HG02885 (cell line): ENCODE measurements at regions not wholly inside any gene's neighbourhood (a gene's known extent, or its start where the extent isn't known, plus 50 kb on each side); places are given as distances from the start of the nearest gene placed in this dataset.
A peak's percentile ranks its signal among the peaks of the same experiment; 100 is the strongest.

Experiments
- ATAC-seq: cut with Tn5 transposase; IDR thresholded peaks from one replicate; pipeline ENCODE4 v1.9.1; 2021; ENCODE audit warnings: mild to moderate bottlenecking; ENCODE audit not compliant: unreplicated experiment, poor library complexity

- no peak for ATAC-seq
Observed at GRCh38 chr12:73308747-73309146, 1036.6 kb downstream of the TRHDE start.

GRCh38 chr12:73321319-73321718 lies 1049.1 kb downstream of the TRHDE start:
- no peak for ATAC-seq

GRCh38 chr12:73321776-73322175 lies 1049.6 kb downstream of the TRHDE start:
- no peak for ATAC-seq

- no peak for ATAC-seq
Observed at GRCh38 chr12:73330584-73331351, 1058.6 kb downstream of the TRHDE start.

GRCh38 chr12:73341559-73342247 lies 1069.5 kb downstream of the TRHDE start:
- ATAC-seq: no peak

GRCh38 chr12:73342733-73343132 lies 1070.6 kb downstream of the TRHDE start:
- no peak for ATAC-seq

- ATAC-seq: no peak
Observed at GRCh38 chr12:73352826-73353225, 1080.7 kb downstream of the TRHDE start.

- no peak for ATAC-seq
Observed at GRCh38 chr12:73361156-73361863, 1089.1 kb downstream of the TRHDE start.

GRCh38 chr12:73361864-73362230 lies 1089.7 kb downstream of the TRHDE start:
- no peak for ATAC-seq

GRCh38 chr12:73362666-73363065 lies 1090.5 kb downstream of the TRHDE start:
- no peak for ATAC-seq

- ATAC-seq: no peak
Observed at GRCh38 chr12:73372856-73373255, 1100.7 kb downstream of the TRHDE start.

- no peak for ATAC-seq
Observed at GRCh38 chr12:73374360-73374759, 1102.2 kb downstream of the TRHDE start.

- no peak for ATAC-seq
Observed at GRCh38 chr12:73383584-73384222, 1111.5 kb downstream of the TRHDE start.

- no peak for ATAC-seq
Observed at GRCh38 chr12:73384592-73384991, 1112.4 kb downstream of the TRHDE start.

- no peak for ATAC-seq
Observed at GRCh38 chr12:73390261-73390660, 1118.1 kb downstream of the TRHDE start.

- ATAC-seq: no peak
Observed at GRCh38 chr12:73413051-73413450, 1124.6 kb upstream of the ATXN7L3B start.

- ATAC-seq: no peak
Observed at GRCh38 chr12:73413974-73414373, 1123.7 kb upstream of the ATXN7L3B start.

- ATAC-seq: no peak
Observed at GRCh38 chr12:73414926-73415325, 1122.7 kb upstream of the ATXN7L3B start.

GRCh38 chr12:73418541-73418940 lies 1119.1 kb upstream of the ATXN7L3B start:
- ATAC-seq: no peak

- peak; percentile 76 for ATAC-seq
Observed at GRCh38 chr12:73421832-73422231, 1115.8 kb upstream of the ATXN7L3B start.

- no peak for ATAC-seq
Observed at GRCh38 chr12:73424484-73424883, 1113.2 kb upstream of the ATXN7L3B start.
